Astrocyte (in vitro differentiated cells and primary cell): ENCODE measurements at regions not wholly inside any gene's neighbourhood (a gene's known extent, or its start where the extent isn't known, plus 50 kb on each side); places are given as distances from the start of the nearest gene placed in this dataset.

ENCODE experiments used
- DNase-seq: peaks from one replicate; pipeline ENCODE4 v3.0.0-alpha.2; 2010; ENCODE audit warnings: low read depth
- FAIRE-seq: peaks from 2 replicates; lab custom pipeline; 2011; peaks lifted over from hg19 to GRCh38; lab: Jason Lieb, UNC
- H2AFZ ChIP-seq: 2 replicates; pipeline ENCODE4 v1.6.0; 2012; ENCODE audit warnings: low read depth, low read length, inconsistent platforms
- H3K27ac ChIP-seq: 2 replicates; pipeline ENCODE4 v1.5.1; 2011; ENCODE audit warnings: low read depth, low read length, inconsistent platforms
- H3K27me3 ChIP-seq: 2 replicates; pipeline ENCODE4 v1.6.0; 2011; ENCODE audit warnings: low read length, inconsistent platforms; ENCODE audit not compliant: insufficient read depth
- H3K36me3 ChIP-seq: 2 replicates; pipeline ENCODE4 v1.5.1; 2011; ENCODE audit warnings: low read length, inconsistent platforms; ENCODE audit not compliant: insufficient read depth
- H3K4me1 ChIP-seq: 2 replicates; pipeline ENCODE4 v1.5.1; 2011; ENCODE audit warnings: low read length, inconsistent platforms; ENCODE audit not compliant: insufficient read depth
- H3K4me2 ChIP-seq: 2 replicates; pipeline ENCODE4 v1.6.0; 2012; ENCODE audit warnings: low read length, inconsistent platforms
- H3K4me3 ChIP-seq: 2 replicates; pipeline ENCODE4 v1.5.1; 2011; ENCODE audit warnings: low read depth, mild to moderate bottlenecking, low read length, inconsistent platforms; ENCODE audit not compliant: insufficient read depth
- H3K79me2 ChIP-seq: 2 replicates; pipeline ENCODE4 v1.6.0; 2012; ENCODE audit warnings: mild to moderate bottlenecking, low read length, inconsistent platforms; ENCODE audit not compliant: insufficient read depth
- H3K9ac ChIP-seq: 2 replicates; pipeline ENCODE4 v1.6.0; 2012; ENCODE audit warnings: mild to moderate bottlenecking, low read length, inconsistent platforms
- H3K9me3 ChIP-seq: 2 replicates; pipeline ENCODE4 v1.5.1; 2012; ENCODE audit warnings: low read depth, mild to moderate bottlenecking, low read length, inconsistent platforms; ENCODE audit not compliant: insufficient read depth
- H4K20me1 ChIP-seq: 2 replicates; pipeline ENCODE4 v1.6.0; 2012; ENCODE audit warnings: low read length, inconsistent platforms; ENCODE audit not compliant: insufficient read depth
- H3K27ac Mint-ChIP-seq: one replicate; pipeline ENCODE4 v1.8.0; 2021; ENCODE audit warnings: mild to moderate bottlenecking, mixed read lengths; ENCODE audit not compliant: unreplicated experiment
- H3K27me3 Mint-ChIP-seq: one replicate; pipeline ENCODE4 v1.8.0; 2021; ENCODE audit warnings: low read depth, mixed read lengths; ENCODE audit not compliant: unreplicated experiment
- H3K36me3 Mint-ChIP-seq: one replicate; pipeline ENCODE4 v1.8.0; 2021; ENCODE audit warnings: low read depth, mixed read lengths; ENCODE audit not compliant: unreplicated experiment
- H3K4me1 Mint-ChIP-seq: one replicate; pipeline ENCODE4 v1.8.0; 2021; ENCODE audit warnings: low read depth, mixed read lengths; ENCODE audit not compliant: unreplicated experiment
- H3K4me3 Mint-ChIP-seq: one replicate; pipeline ENCODE4 v1.8.0; 2021; ENCODE audit warnings: mild to moderate bottlenecking, moderate library complexity, mixed read lengths; ENCODE audit not compliant: unreplicated experiment
- H3K9me3 Mint-ChIP-seq: one replicate; pipeline ENCODE4 v1.8.0; 2021; ENCODE audit warnings: mild to moderate bottlenecking, mixed read lengths; ENCODE audit not compliant: unreplicated experiment
- EZH2 ChIP-seq: IDR thresholded peaks from 2 replicates; pipeline ENCODE4 v1.6.1; 2012; ENCODE audit warnings: mild to moderate bottlenecking, low read length, inconsistent platforms; ENCODE audit not compliant: insufficient read depth
- TF ChIP-seq, protein P1 (sequence below): IDR thresholded peaks from 2 replicates; pipeline ENCODE4 v1.5.1; 2011; ENCODE audit warnings: low read depth, mild to moderate bottlenecking, inconsistent platforms, low read length, moderate library complexity; ENCODE audit not compliant: insufficient read depth

DNA sequence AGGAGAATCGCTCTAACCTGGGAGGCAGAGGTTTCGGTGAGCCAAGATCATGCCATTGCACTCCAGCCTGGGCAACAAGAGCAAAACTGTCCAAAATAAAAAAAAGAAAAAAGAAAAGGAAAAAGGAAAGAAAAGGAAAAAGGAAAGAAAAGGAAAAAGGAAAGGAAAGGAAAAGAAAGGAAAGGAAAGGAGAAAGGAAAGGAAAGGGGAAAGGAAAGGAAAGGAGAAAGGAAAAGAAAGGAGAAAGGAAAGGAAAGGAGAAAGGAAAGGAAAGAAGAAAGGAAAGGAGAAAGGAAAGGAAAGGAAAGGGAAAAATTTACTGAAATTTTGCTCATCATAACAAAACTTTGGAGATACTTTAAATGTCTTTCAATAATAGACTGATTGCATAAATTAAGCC is 391.3 kb upstream of the GYPC start:
- no peaks in the 10 kb centered on the region for H3K9me3 Mint-ChIP-seq
- Histone ChIP-seq H3K4me2 (no peak overlapping the region), H3K9me3 (no peaks in the 10 kb centered on the region), H3K36me3 (no peaks in the 10 kb centered on the region), H3K27me3 (no peaks in the 10 kb centered on the region), H2AFZ (no peak overlapping the region), H3K4me3 (no peak overlapping the region), H4K20me1 (no peaks in the 10 kb centered on the region), H3K79me2 (no peaks in the 10 kb centered on the region), H3K4me1 (no peaks in the 10 kb centered on the region), H3K9ac (no peak overlapping the region), H3K27ac (no peak overlapping the region)
- H3K36me3 Mint-ChIP-seq: no peaks in the 10 kb centered on the region
- no peak overlapping the region for H3K27ac Mint-ChIP-seq
- TF ChIP-seq EZH2: no peak
- TF ChIP-seq, protein P1, sequence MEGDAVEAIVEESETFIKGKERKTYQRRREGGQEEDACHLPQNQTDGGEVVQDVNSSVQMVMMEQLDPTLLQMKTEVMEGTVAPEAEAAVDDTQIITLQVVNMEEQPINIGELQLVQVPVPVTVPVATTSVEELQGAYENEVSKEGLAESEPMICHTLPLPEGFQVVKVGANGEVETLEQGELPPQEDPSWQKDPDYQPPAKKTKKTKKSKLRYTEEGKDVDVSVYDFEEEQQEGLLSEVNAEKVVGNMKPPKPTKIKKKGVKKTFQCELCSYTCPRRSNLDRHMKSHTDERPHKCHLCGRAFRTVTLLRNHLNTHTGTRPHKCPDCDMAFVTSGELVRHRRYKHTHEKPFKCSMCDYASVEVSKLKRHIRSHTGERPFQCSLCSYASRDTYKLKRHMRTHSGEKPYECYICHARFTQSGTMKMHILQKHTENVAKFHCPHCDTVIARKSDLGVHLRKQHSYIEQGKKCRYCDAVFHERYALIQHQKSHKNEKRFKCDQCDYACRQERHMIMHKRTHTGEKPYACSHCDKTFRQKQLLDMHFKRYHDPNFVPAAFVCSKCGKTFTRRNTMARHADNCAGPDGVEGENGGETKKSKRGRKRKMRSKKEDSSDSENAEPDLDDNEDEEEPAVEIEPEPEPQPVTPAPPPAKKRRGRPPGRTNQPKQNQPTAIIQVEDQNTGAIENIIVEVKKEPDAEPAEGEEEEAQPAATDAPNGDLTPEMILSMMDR: no peak
- H3K4me1 Mint-ChIP-seq: no peaks in the 10 kb centered on the region
- no peak for FAIRE-seq
- no peak for DNase-seq
- no peak overlapping the region for H3K4me3 Mint-ChIP-seq
- peaks cover 3% of the 10 kb centered on the region for H3K27me3 Mint-ChIP-seq

DNA sequence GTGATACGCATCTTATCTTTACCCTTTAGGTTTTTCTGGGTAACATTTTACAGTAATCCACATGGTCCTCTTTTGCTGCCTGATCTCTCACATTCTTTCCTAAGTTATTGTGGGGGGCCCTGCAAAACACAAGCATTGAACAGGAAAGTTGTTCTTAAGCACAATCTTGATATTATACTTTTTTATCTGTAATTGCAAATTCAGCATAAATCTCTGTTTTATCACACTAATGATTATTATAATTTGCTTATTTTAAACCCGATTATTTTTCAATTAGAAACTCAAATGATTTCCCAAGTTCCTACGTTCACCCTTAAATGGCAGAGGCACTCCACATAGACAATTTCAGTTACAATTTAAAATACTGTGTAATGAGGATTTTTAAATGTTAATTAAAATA is 386.0 kb upstream of the GYPC start:
- FAIRE-seq (no peak), DNase-seq (no peak)
- Mint-ChIP-seq H3K9me3 (no peaks in the 10 kb centered on the region), H3K27me3 (no peaks in the 10 kb centered on the region), H3K36me3 (no peaks in the 10 kb centered on the region), H3K4me3 (no peak overlapping the region), H3K4me1 (no peaks in the 10 kb centered on the region), H3K27ac (no peak overlapping the region)
- no peaks in the 10 kb centered on the region for H3K79me2 ChIP-seq
- H3K27me3 ChIP-seq: no peaks in the 10 kb centered on the region
- no peaks in the 10 kb centered on the region for H3K4me1 ChIP-seq
- H3K4me2 ChIP-seq: no peak overlapping the region
- H3K27ac ChIP-seq: no peak overlapping the region
- H2AFZ ChIP-seq: no peak overlapping the region
- no peak overlapping the region for H3K9ac ChIP-seq
- H3K9me3 ChIP-seq: peaks cover 6% of the 10 kb centered on the region
- H3K4me3 ChIP-seq: no peak overlapping the region
- H3K36me3 ChIP-seq: no peaks in the 10 kb centered on the region
- no peaks in the 10 kb centered on the region for H4K20me1 ChIP-seq
- TF ChIP-seq EZH2: no peak
- TF ChIP-seq, protein P1: no peak

DNA sequence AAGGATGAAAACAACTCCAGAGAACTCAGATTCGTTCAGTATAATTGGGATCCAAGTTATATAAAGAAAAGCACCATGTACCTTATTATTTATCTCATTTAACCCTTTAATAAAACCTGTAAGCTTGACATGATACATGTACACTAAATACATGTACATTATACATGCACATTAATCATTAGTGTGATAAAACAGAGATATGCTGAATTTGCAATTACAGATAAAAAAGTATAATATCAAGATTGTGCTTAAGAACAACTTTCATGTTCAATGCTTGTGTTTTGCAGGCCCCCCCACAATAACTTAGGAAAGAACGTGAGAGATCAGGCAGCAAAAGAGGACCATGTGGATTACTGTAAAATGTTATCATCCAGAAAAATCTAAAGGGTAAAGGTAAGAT is 385.4 kb upstream of the GYPC start:
- no peaks in the 10 kb centered on the region for H3K4me1 Mint-ChIP-seq
- H3K9ac ChIP-seq: no peak overlapping the region
- no peak for DNase-seq
- H3K79me2 ChIP-seq: no peaks in the 10 kb centered on the region
- no peak overlapping the region for H3K4me3 Mint-ChIP-seq
- H3K9me3 ChIP-seq: peaks cover 9% of the 10 kb centered on the region
- no peak for TF ChIP-seq EZH2
- no peak overlapping the region for H3K4me2 ChIP-seq
- H3K36me3 ChIP-seq: no peaks in the 10 kb centered on the region
- no peaks in the 10 kb centered on the region for H4K20me1 ChIP-seq
- H3K36me3 Mint-ChIP-seq: no peaks in the 10 kb centered on the region
- H2AFZ ChIP-seq: no peak overlapping the region
- H3K4me3 ChIP-seq: no peak overlapping the region
- no peak overlapping the region for H3K27ac ChIP-seq
- peaks cover 4% of the 10 kb centered on the region for H3K27me3 Mint-ChIP-seq
- no peaks in the 10 kb centered on the region for H3K27me3 ChIP-seq
- no peaks in the 10 kb centered on the region for H3K9me3 Mint-ChIP-seq
- no peaks in the 10 kb centered on the region for H3K4me1 ChIP-seq
- no peak overlapping the region for H3K27ac Mint-ChIP-seq
- no peak for FAIRE-seq
